Mammary epithelial cell (primary cell): ENCODE measurements at regions not wholly inside any gene's neighbourhood (a gene's known extent, or its start where the extent isn't known, plus 50 kb on each side); places are given as distances from the start of the nearest gene placed in this dataset.

Experiments used
- EZH2 ChIP-seq: IDR thresholded peaks from 2 replicates; pipeline ENCODE4 v1.6.1; 2012; ENCODE audit warnings: low read length, inconsistent platforms, borderline replicate concordance
- TF ChIP-seq, protein P1 (sequence below), 2 donors: IDR thresholded peaks in 1 of 2; conservative IDR thresholded peaks in 1 of 2; 2 replicates each; pipeline ENCODE4 v1.5.1; 2011 to 2012; ENCODE audit warnings: inconsistent platforms in 2 of 2, low read length in 2 of 2, mild to moderate bottlenecking in 2 of 2, control low read depth in 1 of 2, low read depth in 1 of 2; ENCODE audit not compliant: insufficient read depth in 1 of 2; ENCODE audit errors: extremely low read depth in 1 of 2

DNA sequence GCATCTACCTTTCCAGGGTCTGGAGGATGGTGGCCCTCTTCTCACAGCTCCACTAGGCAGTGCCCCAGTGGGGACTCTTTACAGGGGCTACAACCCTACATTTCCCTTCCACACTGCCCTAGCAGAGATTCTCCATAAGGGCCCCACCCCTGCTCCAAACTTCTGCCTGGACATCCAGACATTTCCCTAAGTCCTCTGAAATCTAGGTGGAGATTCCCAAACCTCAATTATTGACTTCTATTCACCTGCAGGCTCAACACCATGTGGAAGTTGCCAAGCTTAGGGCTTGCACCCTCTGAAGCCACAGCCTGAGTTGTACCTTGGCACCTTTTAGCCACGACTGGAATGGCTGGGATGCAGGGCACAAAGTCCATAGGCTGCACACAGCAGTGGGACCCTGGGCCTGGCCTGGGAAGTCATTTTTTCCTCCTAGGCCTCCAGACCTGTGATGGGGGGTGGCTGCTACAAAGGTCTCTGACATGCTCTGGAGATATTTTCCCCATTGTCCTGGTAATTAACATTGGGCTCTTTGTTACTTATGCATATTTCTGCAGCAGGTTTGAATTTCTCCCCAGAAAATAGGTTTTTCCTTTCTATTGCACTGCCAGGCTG, 53.7 kb upstream of the ST3GAL5 start:
- TF ChIP-seq, protein P1, sequence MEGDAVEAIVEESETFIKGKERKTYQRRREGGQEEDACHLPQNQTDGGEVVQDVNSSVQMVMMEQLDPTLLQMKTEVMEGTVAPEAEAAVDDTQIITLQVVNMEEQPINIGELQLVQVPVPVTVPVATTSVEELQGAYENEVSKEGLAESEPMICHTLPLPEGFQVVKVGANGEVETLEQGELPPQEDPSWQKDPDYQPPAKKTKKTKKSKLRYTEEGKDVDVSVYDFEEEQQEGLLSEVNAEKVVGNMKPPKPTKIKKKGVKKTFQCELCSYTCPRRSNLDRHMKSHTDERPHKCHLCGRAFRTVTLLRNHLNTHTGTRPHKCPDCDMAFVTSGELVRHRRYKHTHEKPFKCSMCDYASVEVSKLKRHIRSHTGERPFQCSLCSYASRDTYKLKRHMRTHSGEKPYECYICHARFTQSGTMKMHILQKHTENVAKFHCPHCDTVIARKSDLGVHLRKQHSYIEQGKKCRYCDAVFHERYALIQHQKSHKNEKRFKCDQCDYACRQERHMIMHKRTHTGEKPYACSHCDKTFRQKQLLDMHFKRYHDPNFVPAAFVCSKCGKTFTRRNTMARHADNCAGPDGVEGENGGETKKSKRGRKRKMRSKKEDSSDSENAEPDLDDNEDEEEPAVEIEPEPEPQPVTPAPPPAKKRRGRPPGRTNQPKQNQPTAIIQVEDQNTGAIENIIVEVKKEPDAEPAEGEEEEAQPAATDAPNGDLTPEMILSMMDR (conservative IDR thresholded peaks at IDR 0.05 in 1 of 2, IDR thresholded peaks at IDR 0.05 in 1 of 2; ENCODE audit: extremely low read depth in 1 of 2, insufficient read depth in 1 of 2, low read depth in 1 of 2, low read length in 2 of 2), result no peak
- no peak for TF ChIP-seq EZH2
